Smooth muscle cell (in vitro differentiated cells): ENCODE measurements at regions not wholly inside any gene's neighbourhood (a gene's known extent, or its start where the extent isn't known, plus 50 kb on each side); places are given as distances from the start of the nearest gene placed in this dataset.
"Not testable (repeated sequence)": the region's sequence is repeated elsewhere in the genome, so short reads cannot be mapped to it uniquely, and the experiment has no call there.

ENCODE experiments used
- DNase-seq: peaks from one replicate; lab custom pipeline; 2025; ENCODE audit not compliant: unreplicated experiment; lab: John Stamatoyannopoulos, UW
- H2AFZ ChIP-seq: fragments of 200-600 bp; sonication (generic); 2 replicates; pipeline ENCODE4 v1.6.0; 2016; ENCODE audit warnings: antibody characterized with exemption, low read depth, mild to moderate bottlenecking
- H3F3A ChIP-seq: fragments of 200-600 bp; sonication (generic); 2 replicates; pipeline ENCODE4 v1.6.0; 2017; ENCODE audit warnings: antibody characterized with exemption, low read depth
- H3K27ac ChIP-seq: fragments of 200-600 bp; sonication (generic); 2 replicates; pipeline ENCODE4 v1.5.1; 2016; ENCODE audit warnings: low read depth, mild to moderate bottlenecking
- H3K27me3 ChIP-seq: fragments of 200-600 bp; sonication (generic); 2 replicates; pipeline ENCODE4 v1.6.1; 2016; ENCODE audit warnings: low read depth, mild to moderate bottlenecking
- H3K36me3 ChIP-seq: fragments of 200-600 bp; sonication (generic); 2 replicates; pipeline ENCODE4 v1.5.1; 2016; ENCODE audit warnings: low read depth
- H3K4me1 ChIP-seq: fragments of 200-600 bp; sonication (generic); 2 replicates; pipeline ENCODE4 v1.5.1; 2016; ENCODE audit warnings: low read depth
- H3K4me2 ChIP-seq: fragments of 200-600 bp; sonication (generic); 2 replicates; pipeline ENCODE4 v1.6.0; 2016; ENCODE audit warnings: mild to moderate bottlenecking
- H3K4me3 ChIP-seq: fragments of 200-600 bp; sonication (generic); 2 replicates; pipeline ENCODE4 v1.5.1; 2016; ENCODE audit warnings: mild to moderate bottlenecking
- H3K79me2 ChIP-seq: fragments of 200-600 bp; sonication (generic); 2 replicates; pipeline ENCODE4 v1.6.0; 2016; ENCODE audit warnings: low read depth, mild to moderate bottlenecking
- H3K9ac ChIP-seq: fragments of 200-600 bp; sonication (generic); 2 replicates; pipeline ENCODE4 v1.6.0; 2016; ENCODE audit warnings: low read depth
- H3K9me3 ChIP-seq: fragments of 200-600 bp; sonication (generic); replicated peaks from 2 replicates; pipeline ENCODE4 v1.5.1; 2016; ENCODE audit warnings: low read depth
- H4K20me1 ChIP-seq: fragments of 200-600 bp; sonication (generic); 2 replicates; pipeline ENCODE4 v1.6.0; 2016; ENCODE audit warnings: low read depth
- WGBS: methylation state at CpG from one replicate; pipeline ENCODE4 v1.1.7; 2016; ENCODE audit warnings: low lambda C conversion rate; 5-methylcytosine and 5-hydroxymethylcytosine counted together
- TF ChIP-seq, protein P1 (sequence below): fragments of 200-600 bp; sonication (generic); IDR thresholded peaks from 2 replicates; pipeline ENCODE4 v1.5.1; 2017; ENCODE audit warnings: borderline replicate concordance, mild to moderate bottlenecking, antibody characterized with exemption; ENCODE audit not compliant: insufficient read depth, poor library complexity, severe bottlenecking

- Histone ChIP-seq H4K20me1 (no peaks in the 10 kb centered on the region), H3F3A (no peaks in the 10 kb centered on the region), H3K4me3 (no peak overlapping the region), H3K27ac (no peak overlapping the region), H3K79me2 (no peaks in the 10 kb centered on the region), H3K27me3 (no peaks in the 10 kb centered on the region), H3K4me1 (no peaks in the 10 kb centered on the region), H3K36me3 (no peaks in the 10 kb centered on the region), H3K9ac (no peak overlapping the region), H3K9me3 (no peaks in the 10 kb centered on the region), H2AFZ (no peak overlapping the region), H3K4me2 (no peak overlapping the region)
- WGBS: 97% methylated on average over 5 of the region's 5 CpGs
- no peak for DNase-seq
- TF ChIP-seq, protein P1, sequence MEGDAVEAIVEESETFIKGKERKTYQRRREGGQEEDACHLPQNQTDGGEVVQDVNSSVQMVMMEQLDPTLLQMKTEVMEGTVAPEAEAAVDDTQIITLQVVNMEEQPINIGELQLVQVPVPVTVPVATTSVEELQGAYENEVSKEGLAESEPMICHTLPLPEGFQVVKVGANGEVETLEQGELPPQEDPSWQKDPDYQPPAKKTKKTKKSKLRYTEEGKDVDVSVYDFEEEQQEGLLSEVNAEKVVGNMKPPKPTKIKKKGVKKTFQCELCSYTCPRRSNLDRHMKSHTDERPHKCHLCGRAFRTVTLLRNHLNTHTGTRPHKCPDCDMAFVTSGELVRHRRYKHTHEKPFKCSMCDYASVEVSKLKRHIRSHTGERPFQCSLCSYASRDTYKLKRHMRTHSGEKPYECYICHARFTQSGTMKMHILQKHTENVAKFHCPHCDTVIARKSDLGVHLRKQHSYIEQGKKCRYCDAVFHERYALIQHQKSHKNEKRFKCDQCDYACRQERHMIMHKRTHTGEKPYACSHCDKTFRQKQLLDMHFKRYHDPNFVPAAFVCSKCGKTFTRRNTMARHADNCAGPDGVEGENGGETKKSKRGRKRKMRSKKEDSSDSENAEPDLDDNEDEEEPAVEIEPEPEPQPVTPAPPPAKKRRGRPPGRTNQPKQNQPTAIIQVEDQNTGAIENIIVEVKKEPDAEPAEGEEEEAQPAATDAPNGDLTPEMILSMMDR: no peak
Measured at GRCh38 chr13:68551701-68552522, 1321.8 kb upstream of the PCDH9 start.

GRCh38 chr13:68550330-68550729 is 1320.2 kb upstream of the PCDH9 start:
- Histone ChIP-seq H3K9me3 (no peaks in the 10 kb centered on the region), H3K79me2 (no peaks in the 10 kb centered on the region), H3K27ac (no peak overlapping the region), H3K36me3 (no peaks in the 10 kb centered on the region), H3K27me3 (no peaks in the 10 kb centered on the region), H3K4me3 (no peak overlapping the region), H2AFZ (no peak overlapping the region), H3K9ac (no peak overlapping the region), H3K4me2 (no peak overlapping the region), H3F3A (no peaks in the 10 kb centered on the region), H3K4me1 (no peaks in the 10 kb centered on the region), H4K20me1 (no peaks in the 10 kb centered on the region)
- WGBS: 65% methylated on average over 1 of the region's 1 CpG
- no peak for DNase-seq
- TF ChIP-seq, protein P1: no peak

- TF ChIP-seq, protein P1: no peak
- H3K27me3 ChIP-seq: no peaks in the 10 kb centered on the region
- no peak overlapping the region for H3K9ac ChIP-seq
- H4K20me1 ChIP-seq: no peaks in the 10 kb centered on the region
- H3K4me3 ChIP-seq: no peak overlapping the region
- no peaks in the 10 kb centered on the region for H3K9me3 ChIP-seq
- H3K4me2 ChIP-seq: no peak overlapping the region
- H3K36me3 ChIP-seq: no peaks in the 10 kb centered on the region
- H2AFZ ChIP-seq: no peak overlapping the region
- WGBS: 99% methylated on average over 2 of the region's 2 CpGs
- H3K4me1 ChIP-seq: no peaks in the 10 kb centered on the region
- no peak overlapping the region for H3K27ac ChIP-seq
- no peaks in the 10 kb centered on the region for H3K79me2 ChIP-seq
- H3F3A ChIP-seq: no peaks in the 10 kb centered on the region
- DNase-seq: no peak
Measured at GRCh38 chr13:68540244-68540643, 1310.1 kb upstream of the PCDH9 start.

DNA sequence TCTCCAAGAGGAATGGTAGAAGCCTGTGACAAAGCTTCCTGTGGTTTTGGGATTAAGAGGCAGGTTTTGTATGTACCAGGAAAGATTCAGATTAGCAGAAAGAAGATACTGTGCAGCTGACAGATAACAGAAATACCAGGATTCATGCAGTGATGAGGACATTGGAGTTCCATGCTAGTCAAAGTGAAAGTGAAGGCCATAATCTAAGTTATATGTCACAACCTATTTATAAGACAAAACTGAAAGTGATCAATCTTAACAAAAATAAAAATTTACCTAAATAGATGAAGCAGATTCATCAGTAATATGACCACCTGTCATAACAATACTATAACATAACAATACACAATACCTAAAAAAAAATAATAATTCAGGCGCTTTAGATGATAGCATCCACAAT is 1305.2 kb upstream of the PCDH9 start:
- no peaks in the 10 kb centered on the region for H3F3A ChIP-seq
- H3K27ac ChIP-seq: no peak overlapping the region
- no peaks in the 10 kb centered on the region for H3K36me3 ChIP-seq
- DNase-seq: no peak
- no peak overlapping the region for H3K4me3 ChIP-seq
- TF ChIP-seq, protein P1: no peak
- H2AFZ ChIP-seq: no peak overlapping the region
- H3K4me2 ChIP-seq: no peak overlapping the region
- no peaks in the 10 kb centered on the region for H4K20me1 ChIP-seq
- H3K9me3 ChIP-seq: no peaks in the 10 kb centered on the region
- no peak overlapping the region for H3K9ac ChIP-seq
- 84% methylated on average over 1 of the region's 1 CpG for WGBS
- H3K27me3 ChIP-seq: no peaks in the 10 kb centered on the region
- no peaks in the 10 kb centered on the region for H3K79me2 ChIP-seq
- no peaks in the 10 kb centered on the region for H3K4me1 ChIP-seq

DNA sequence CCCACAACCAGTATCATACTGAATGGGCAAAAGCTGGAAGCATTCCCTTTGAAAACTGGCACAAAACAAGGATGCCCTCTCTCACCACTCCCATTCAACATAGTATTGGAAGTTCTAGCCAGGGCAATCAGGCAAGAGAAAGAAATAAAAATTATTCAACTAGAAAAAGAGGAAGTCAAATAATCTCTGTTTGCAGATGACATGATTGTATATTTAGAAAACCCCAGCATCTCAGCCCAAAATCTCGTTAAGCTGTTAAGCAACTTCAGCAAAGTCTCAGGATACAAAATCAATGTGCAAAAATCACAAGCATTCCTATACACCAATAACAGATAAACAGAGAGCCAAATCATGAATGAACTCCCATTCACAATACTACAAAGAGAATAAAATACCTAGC is 1297.0 kb upstream of the PCDH9 start:
- not testable (repeated sequence) for H3K27ac ChIP-seq, H3K4me1 ChIP-seq, H3K4me3 ChIP-seq, H3K27me3 ChIP-seq, DNase-seq, H3K36me3 ChIP-seq, H3K4me2 ChIP-seq, H3K9me3 ChIP-seq, H4K20me1 ChIP-seq, H3K9ac ChIP-seq, H3F3A ChIP-seq, H3K79me2 ChIP-seq, H2AFZ ChIP-seq
- 84% methylated on average over 1 of the region's 1 CpG for WGBS
